GM23248 (cell line): ENCODE measurements at regions not wholly inside any gene's neighbourhood (a gene's known extent, or its start where the extent isn't known, plus 50 kb on each side); places are given as distances from the start of the nearest gene placed in this dataset.
"Not testable (repeated sequence)": the region's sequence is repeated elsewhere in the genome, so short reads cannot be mapped to it uniquely, and the experiment has no call there.

Source experiments
- DNase-seq: peaks from one replicate; pipeline ENCODE4 v3.0.0-alpha.2; 2015
- H2AFZ ChIP-seq: fragments of 200-600 bp; sonication (generic); 2 replicates; pipeline ENCODE4 v1.6.1; 2016; ENCODE audit warnings: antibody characterized with exemption
- H3F3A ChIP-seq: fragments of 200-600 bp; sonication (generic); 2 replicates; pipeline ENCODE4 v1.6.1; 2016; ENCODE audit warnings: mild to moderate bottlenecking, antibody characterized with exemption, mixed run types; ENCODE audit not compliant: insufficient read depth
- H3K27ac ChIP-seq: fragments of 200-600 bp; sonication (generic); 2 replicates; pipeline ENCODE4 v1.5.1; 2016; ENCODE audit warnings: mild to moderate bottlenecking
- H3K27me3 ChIP-seq: fragments of 200-600 bp; sonication (generic); replicated peaks from 2 replicates; pipeline ENCODE4 v1.6.1; 2016; ENCODE audit warnings: mild to moderate bottlenecking; ENCODE audit not compliant: insufficient read depth
- H3K36me3 ChIP-seq: fragments of 200-600 bp; sonication (generic); 2 replicates; pipeline ENCODE4 v1.6.1; 2016; ENCODE audit warnings: low read depth, mild to moderate bottlenecking
- H3K4me1 ChIP-seq: fragments of 200-600 bp; sonication (generic); 2 replicates; pipeline ENCODE4 v1.6.1; 2016; ENCODE audit warnings: mild to moderate bottlenecking; ENCODE audit not compliant: insufficient read depth
- H3K4me2 ChIP-seq: fragments of 200-600 bp; sonication (generic); one replicate; pipeline ENCODE4 v1.6.1; 2016; ENCODE audit warnings: mild to moderate bottlenecking; ENCODE audit not compliant: unreplicated experiment
- H3K4me3 ChIP-seq: fragments of 200-600 bp; sonication (generic); 2 replicates; pipeline ENCODE4 v1.5.1; 2016; ENCODE audit warnings: mild to moderate bottlenecking
- H3K79me2 ChIP-seq: fragments of 200-600 bp; sonication (generic); 2 replicates; pipeline ENCODE4 v1.6.1; 2016; ENCODE audit warnings: mild to moderate bottlenecking; ENCODE audit not compliant: insufficient read depth
- H3K9ac ChIP-seq: fragments of 200-600 bp; sonication (generic); 2 replicates; pipeline ENCODE4 v1.6.1; 2016; ENCODE audit warnings: mild to moderate bottlenecking
- H3K9me2 ChIP-seq: fragments of 200-600 bp; sonication (generic); 2 replicates; pipeline ENCODE4 v1.6.1; 2016; ENCODE audit warnings: mixed run types, mild to moderate bottlenecking, moderate library complexity; ENCODE audit not compliant: insufficient read depth
- H3K9me3 ChIP-seq: fragments of 200-600 bp; sonication (generic); one replicate; pipeline ENCODE4 v1.6.1; 2017; ENCODE audit warnings: low read depth
- H4K20me1 ChIP-seq: fragments of 200-600 bp; sonication (generic); 2 replicates; pipeline ENCODE4 v1.6.0; 2016; ENCODE audit not compliant: insufficient read depth
- EZH2 ChIP-seq: fragments of 200-600 bp; sonication (generic); IDR thresholded peaks from 2 replicates; pipeline ENCODE4 v1.6.1; 2018; ENCODE audit warnings: antibody characterized with exemption, mild to moderate bottlenecking; ENCODE audit not compliant: insufficient read depth, poor library complexity, severe bottlenecking
- EZH2phosphoT487 ChIP-seq: fragments of 200-600 bp; sonication (generic); IDR thresholded peaks from 2 replicates; pipeline ENCODE4 v1.6.1; 2018; ENCODE audit warnings: antibody characterized with exemption, moderate library complexity, mild to moderate bottlenecking, low read depth; ENCODE audit not compliant: insufficient read depth
- whole genome bisulfite sequencing, 2 experiments: methylation state at CpG; one replicate each; pipeline ENCODE4 v1.1.6; 2015 to 2017; ENCODE audit warnings: low lambda C conversion rate in 2 of 2, low coverage in 1 of 2; ENCODE audit errors: missing lambda C conversion rate in 2 of 2; 5-methylcytosine and 5-hydroxymethylcytosine counted together
- in situ Hi-C: fragments of 300-500 bp; cut with MboI; formaldehyde crosslinking; loops from 2 replicates; pipeline ENCODE4 v1.15.0; 2020

DNA sequence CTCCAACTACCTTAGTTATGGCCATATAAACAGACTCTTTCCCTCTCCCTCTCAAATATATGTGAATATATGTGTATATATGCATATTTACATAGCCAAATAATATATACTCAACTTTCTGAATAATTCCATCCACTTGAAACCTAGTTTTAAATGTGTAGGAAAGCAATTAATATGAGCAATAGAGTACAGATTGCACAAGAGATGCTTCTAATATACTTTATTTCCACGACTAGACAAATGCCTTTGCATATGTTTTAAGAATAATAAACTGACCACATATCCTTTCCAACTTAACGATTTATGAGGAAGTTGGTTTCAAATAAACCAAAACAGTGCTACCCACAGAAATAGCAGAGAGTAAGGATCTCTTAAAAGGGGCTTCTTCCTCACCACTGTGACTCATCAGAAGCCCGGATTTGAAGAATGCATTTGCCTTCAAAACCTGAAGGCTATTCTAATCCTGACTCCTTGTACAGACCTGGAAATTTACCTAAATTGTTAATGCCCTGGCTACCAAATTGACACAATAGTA, 266.3 kb downstream of the AHR start:
- Histone ChIP-seq H3K4me1 (peaks cover 10% of the 10 kb centered on the region), H3K9me2 (no peaks in the 10 kb centered on the region), H3K4me3 (no peak overlapping the region), H3K79me2 (no peaks in the 10 kb centered on the region), H2AFZ (no peak overlapping the region), H3F3A (peaks cover 9% of the 10 kb centered on the region; the same call in 1 of the 2 replicates), H3K9ac (no peak overlapping the region), H3K27ac (no peak overlapping the region), H3K9me3 (no peaks in the 10 kb centered on the region), H4K20me1 (no peaks in the 10 kb centered on the region), H3K36me3 (no peaks in the 10 kb centered on the region), H3K27me3 (no peaks in the 10 kb centered on the region), H3K4me2 (no peak overlapping the region)
- 9 to 12% methylated on average over 3 of the region's 3 CpGs for WGBS, 2 experiments
- TF ChIP-seq EZH2phosphoT487 (no peak), EZH2 (no peak)
- peak; percentile 50 for DNase-seq
- in situ Hi-C loops: no loop called here

DNA sequence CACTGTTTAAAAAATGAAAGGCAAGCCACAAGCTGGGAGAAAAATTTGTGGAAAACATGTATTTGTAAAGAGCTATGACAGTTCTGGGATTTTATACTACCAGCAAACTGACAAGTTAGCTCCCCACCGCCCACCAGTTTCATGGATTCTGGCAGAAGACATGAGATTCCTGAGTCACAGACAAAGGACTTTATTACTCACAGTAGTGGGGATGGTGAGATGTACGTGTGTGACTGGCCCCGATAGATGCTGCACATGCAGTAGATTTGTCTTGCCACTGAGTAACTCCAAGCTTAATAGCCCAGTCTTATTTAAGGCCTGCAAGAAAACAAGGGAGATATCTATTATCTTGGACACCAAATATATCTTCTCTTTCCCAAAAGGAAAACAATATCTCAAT, 281.7 kb downstream of the AHR start:
- no peaks in the 10 kb centered on the region for H4K20me1 ChIP-seq
- in situ Hi-C loops: no loop called here
- H3K4me3 ChIP-seq: peak overlapping the region; percentile 32; the same call in 1 of the 2 replicates
- H3K36me3 ChIP-seq: no peaks in the 10 kb centered on the region
- 0 out of 2 replicates have a peak overlapping the region, but pooled peaks have one; percentile 30 for H3K9ac ChIP-seq
- WGBS, 2 experiments: 0 to 4% methylated on average over 3 of the region's 3 CpGs
- H3K9me2 ChIP-seq: no peaks in the 10 kb centered on the region
- no peaks in the 10 kb centered on the region for H3K79me2 ChIP-seq
- no peak overlapping the region for H2AFZ ChIP-seq
- peak overlapping the region; percentile 45 for H3K27ac ChIP-seq
- H3K27me3 ChIP-seq: no peaks in the 10 kb centered on the region
- peaks cover 22% of the 10 kb centered on the region for H3F3A ChIP-seq
- peak; percentile 96 for DNase-seq
- no peak for TF ChIP-seq EZH2
- no peak for TF ChIP-seq EZH2phosphoT487
- peaks cover 4% of the 10 kb centered on the region for H3K9me3 ChIP-seq
- peak overlapping the region; percentile 70 for H3K4me2 ChIP-seq
- peaks cover 20% of the 10 kb centered on the region for H3K4me1 ChIP-seq

DNA sequence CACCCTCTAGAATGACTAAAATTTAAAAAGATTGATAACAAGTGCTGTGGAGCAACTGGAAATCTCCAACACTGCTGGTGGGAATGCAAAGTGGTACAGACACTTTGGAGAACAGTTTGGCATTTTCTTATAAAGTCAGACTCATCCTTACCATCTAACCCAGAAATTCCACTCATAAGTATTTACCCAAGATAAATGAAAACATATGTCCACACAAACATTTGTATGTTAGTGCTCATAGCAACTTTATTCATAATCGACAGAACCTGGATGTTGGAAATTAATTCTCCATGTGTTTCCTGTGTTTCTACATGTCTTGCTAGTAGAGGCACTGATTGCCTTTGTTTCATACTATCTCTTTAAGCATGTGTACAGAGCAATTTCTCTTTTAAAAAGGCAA, 282.4 kb downstream of the AHR start:
- peaks cover 4% of the 10 kb centered on the region for H3K9me3 ChIP-seq
- H4K20me1 ChIP-seq: no peaks in the 10 kb centered on the region
- H3K9ac ChIP-seq: 0 out of 2 replicates have a peak overlapping the region, but pooled peaks have one; percentile 19
- H3K4me2 ChIP-seq: no peak overlapping the region
- no peaks in the 10 kb centered on the region for H3K79me2 ChIP-seq
- 3 to 4% methylated on average over 1 of the region's 1 CpG for WGBS, 2 experiments
- peaks cover 22% of the 10 kb centered on the region for H3F3A ChIP-seq
- no peaks in the 10 kb centered on the region for H3K27me3 ChIP-seq
- H3K4me3 ChIP-seq: no peak overlapping the region
- peak overlapping the region; percentile 45 for H3K27ac ChIP-seq
- no peaks in the 10 kb centered on the region for H3K36me3 ChIP-seq
- H3K9me2 ChIP-seq: no peaks in the 10 kb centered on the region
- TF ChIP-seq EZH2 (no peak), EZH2phosphoT487 (no peak)
- in situ Hi-C loops: no loop called here
- no peak overlapping the region for H2AFZ ChIP-seq
- DNase-seq: peak; percentile 51
- peaks cover 20% of the 10 kb centered on the region for H3K4me1 ChIP-seq

DNA sequence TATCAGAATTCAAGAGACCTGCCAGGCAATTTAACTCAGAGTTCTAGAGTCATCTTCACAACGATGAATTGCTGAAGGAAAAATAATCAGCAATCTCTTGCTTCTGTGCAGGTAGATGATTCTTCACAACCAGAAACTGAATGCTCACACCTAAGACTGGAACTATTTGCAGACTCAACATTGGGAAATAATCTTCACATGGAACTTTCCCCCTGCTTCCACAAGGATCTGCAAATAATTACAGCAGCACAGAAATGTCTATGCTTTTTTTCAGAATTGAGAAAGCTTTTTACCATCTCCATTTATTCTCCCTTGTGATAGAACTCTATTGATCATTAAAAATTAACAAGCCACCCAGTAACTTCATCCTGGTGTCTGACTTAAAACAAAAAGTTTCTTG, 282.8 kb downstream of the AHR start:
- no peaks in the 10 kb centered on the region for H3K9me2 ChIP-seq
- WGBS, 2 experiments: 13 to 21% methylated on average over 1 of the region's 1 CpG
- no peaks in the 10 kb centered on the region for H3K79me2 ChIP-seq
- no peak overlapping the region for H3K4me3 ChIP-seq
- H2AFZ ChIP-seq: no peak overlapping the region
- no peaks in the 10 kb centered on the region for H3K27me3 ChIP-seq
- TF ChIP-seq EZH2 (no peak), EZH2phosphoT487 (no peak)
- no peaks in the 10 kb centered on the region for H4K20me1 ChIP-seq
- peaks cover 22% of the 10 kb centered on the region for H3F3A ChIP-seq
- H3K27ac ChIP-seq: no peak overlapping the region
- in situ Hi-C loops: no loop called here
- H3K4me2 ChIP-seq: no peak overlapping the region
- DNase-seq: no peak
- H3K36me3 ChIP-seq: no peaks in the 10 kb centered on the region
- H3K9me3 ChIP-seq: peaks cover 4% of the 10 kb centered on the region
- peaks cover 20% of the 10 kb centered on the region for H3K4me1 ChIP-seq
- no peak overlapping the region for H3K9ac ChIP-seq

DNA sequence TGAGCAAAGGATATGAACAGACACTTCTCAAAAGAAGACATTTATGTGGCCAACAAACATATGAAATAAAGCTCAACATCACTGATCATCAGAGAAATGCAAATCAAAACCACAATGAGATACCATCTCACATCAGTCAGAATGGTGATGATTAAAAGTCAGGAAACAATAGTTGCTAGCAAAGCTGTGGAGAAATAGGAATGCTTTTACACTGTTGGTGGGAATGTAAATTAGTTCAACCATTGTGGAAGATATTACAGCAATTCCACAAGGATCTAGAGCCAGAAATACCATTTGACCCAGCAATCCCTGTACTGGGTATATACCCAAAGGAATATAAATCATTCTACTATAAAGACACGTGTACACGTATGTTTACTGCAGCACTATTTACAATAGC, 284.2 kb downstream of the AHR start:
- in situ Hi-C loops, H3K27me3 ChIP-seq, H3K27ac ChIP-seq, H2AFZ ChIP-seq, H3K4me3 ChIP-seq, H3K79me2 ChIP-seq, DNase-seq, H3K9me2 ChIP-seq, H3K9ac ChIP-seq, H3K36me3 ChIP-seq, H3K4me2 ChIP-seq, H3K9me3 ChIP-seq, H4K20me1 ChIP-seq: not testable (repeated sequence)
- peaks cover 22% of the 10 kb centered on the region for H3F3A ChIP-seq
- WGBS, 2 experiments: 97 to 99% methylated on average over 2 of the region's 2 CpGs
- H3K4me1 ChIP-seq: peaks cover 20% of the 10 kb centered on the region
